Loucy (cell line): ENCODE measurements at regions not wholly inside any gene's neighbourhood (a gene's known extent, or its start where the extent isn't known, plus 50 kb on each side); places are given as distances from the start of the nearest gene placed in this dataset.

Experiments used
- EZH2phosphoT487 ChIP-seq: fragments of 200-600 bp; IDR thresholded peaks from 2 replicates; pipeline ENCODE4 v1.6.1; 2018; ENCODE audit warnings: antibody characterized with exemption, mild to moderate bottlenecking, moderate library complexity, borderline replicate concordance
- TF ChIP-seq, protein P1 (sequence below): fragments of 200-600 bp; sonication (generic); conservative IDR thresholded peaks from 2 replicates; pipeline ENCODE4 v1.5.1; 2014; ENCODE audit warnings: mild to moderate bottlenecking, antibody characterized with exemption, low read length

- TF ChIP-seq, protein P1, sequence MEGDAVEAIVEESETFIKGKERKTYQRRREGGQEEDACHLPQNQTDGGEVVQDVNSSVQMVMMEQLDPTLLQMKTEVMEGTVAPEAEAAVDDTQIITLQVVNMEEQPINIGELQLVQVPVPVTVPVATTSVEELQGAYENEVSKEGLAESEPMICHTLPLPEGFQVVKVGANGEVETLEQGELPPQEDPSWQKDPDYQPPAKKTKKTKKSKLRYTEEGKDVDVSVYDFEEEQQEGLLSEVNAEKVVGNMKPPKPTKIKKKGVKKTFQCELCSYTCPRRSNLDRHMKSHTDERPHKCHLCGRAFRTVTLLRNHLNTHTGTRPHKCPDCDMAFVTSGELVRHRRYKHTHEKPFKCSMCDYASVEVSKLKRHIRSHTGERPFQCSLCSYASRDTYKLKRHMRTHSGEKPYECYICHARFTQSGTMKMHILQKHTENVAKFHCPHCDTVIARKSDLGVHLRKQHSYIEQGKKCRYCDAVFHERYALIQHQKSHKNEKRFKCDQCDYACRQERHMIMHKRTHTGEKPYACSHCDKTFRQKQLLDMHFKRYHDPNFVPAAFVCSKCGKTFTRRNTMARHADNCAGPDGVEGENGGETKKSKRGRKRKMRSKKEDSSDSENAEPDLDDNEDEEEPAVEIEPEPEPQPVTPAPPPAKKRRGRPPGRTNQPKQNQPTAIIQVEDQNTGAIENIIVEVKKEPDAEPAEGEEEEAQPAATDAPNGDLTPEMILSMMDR = no peak
- no peak for TF ChIP-seq EZH2phosphoT487
These were observed 104.8 kb upstream of the C1orf174 start for GRCh38 chr1:4004635-4005430.
